Left ventricle myocardium inferior (tissue), 1 donor: ENCODE measurements at regions not wholly inside any gene's neighbourhood (a gene's known extent, or its start where the extent isn't known, plus 50 kb on each side); places are given as distances from the start of the nearest gene placed in this dataset.

Experiments used
- DNase-seq: peaks from one replicate; pipeline ENCODE4 v3.0.0-alpha.2; 2020
- H3K27ac ChIP-seq: fragments of 200-600 bp; replicated peaks from 2 replicates; pipeline ENCODE4 v1.8.0; 2021
- H3K27me3 ChIP-seq: fragments of 200-600 bp; 2 replicates; pipeline ENCODE4 v1.8.0; 2021; ENCODE audit warnings: low read depth
- H3K36me3 ChIP-seq: fragments of 200-600 bp; 2 replicates; pipeline ENCODE4 v1.8.0; 2021
- H3K4me1 ChIP-seq: fragments of 200-600 bp; 2 replicates; pipeline ENCODE4 v1.8.0; 2021
- H3K4me3 ChIP-seq: fragments of 200-600 bp; 2 replicates; pipeline ENCODE4 v1.8.0; 2021; ENCODE audit warnings: mild to moderate bottlenecking, moderate library complexity
- H3K9me3 ChIP-seq: fragments of 200-600 bp; replicated peaks from 2 replicates; pipeline ENCODE4 v1.8.0; 2021
- intact Hi-C: fragments of 100-400 bp; cut with micrococcal nuclease; formaldehyde crosslinking; loops from one replicate; pipeline ENCODE4 v1.11.0; 2022
- TF ChIP-seq, protein P1 (sequence below): fragments of 200-600 bp; IDR thresholded peaks from 2 replicates; pipeline ENCODE4 v1.8.0; 2021; ENCODE audit warnings: antibody characterized with exemption, mild to moderate bottlenecking, borderline replicate concordance
- donor health status: DM: no; HTN: yes; CAD: no; lungs with severe emphysema.

DNA sequence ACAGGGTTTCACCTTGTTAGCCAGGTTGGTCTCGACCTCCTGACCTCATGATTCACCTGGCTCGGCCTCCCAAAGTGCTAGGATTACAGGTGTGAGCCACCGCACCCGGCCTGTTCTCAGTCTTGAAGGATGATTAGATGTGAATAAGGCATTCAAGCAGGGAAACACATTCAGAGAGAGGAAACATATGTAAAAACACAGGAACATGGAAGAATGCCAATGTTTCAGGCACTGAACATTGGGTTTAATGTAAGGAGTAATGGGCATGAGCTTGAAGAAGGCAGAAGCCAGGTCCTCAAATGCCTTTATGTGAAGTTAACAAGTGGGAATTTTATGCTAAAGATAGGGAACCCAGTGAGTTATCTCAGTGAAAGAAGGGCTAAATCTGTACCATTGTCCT, 74.3 kb downstream of the ARL4A start:
- H3K27me3 ChIP-seq, result no peaks in the 10 kb centered on the region
- peaks cover 13% of the 10 kb centered on the region for H3K4me1 ChIP-seq
- no peak for DNase-seq
- no peaks in the 10 kb centered on the region for H3K36me3 ChIP-seq
- TF ChIP-seq, protein P1, sequence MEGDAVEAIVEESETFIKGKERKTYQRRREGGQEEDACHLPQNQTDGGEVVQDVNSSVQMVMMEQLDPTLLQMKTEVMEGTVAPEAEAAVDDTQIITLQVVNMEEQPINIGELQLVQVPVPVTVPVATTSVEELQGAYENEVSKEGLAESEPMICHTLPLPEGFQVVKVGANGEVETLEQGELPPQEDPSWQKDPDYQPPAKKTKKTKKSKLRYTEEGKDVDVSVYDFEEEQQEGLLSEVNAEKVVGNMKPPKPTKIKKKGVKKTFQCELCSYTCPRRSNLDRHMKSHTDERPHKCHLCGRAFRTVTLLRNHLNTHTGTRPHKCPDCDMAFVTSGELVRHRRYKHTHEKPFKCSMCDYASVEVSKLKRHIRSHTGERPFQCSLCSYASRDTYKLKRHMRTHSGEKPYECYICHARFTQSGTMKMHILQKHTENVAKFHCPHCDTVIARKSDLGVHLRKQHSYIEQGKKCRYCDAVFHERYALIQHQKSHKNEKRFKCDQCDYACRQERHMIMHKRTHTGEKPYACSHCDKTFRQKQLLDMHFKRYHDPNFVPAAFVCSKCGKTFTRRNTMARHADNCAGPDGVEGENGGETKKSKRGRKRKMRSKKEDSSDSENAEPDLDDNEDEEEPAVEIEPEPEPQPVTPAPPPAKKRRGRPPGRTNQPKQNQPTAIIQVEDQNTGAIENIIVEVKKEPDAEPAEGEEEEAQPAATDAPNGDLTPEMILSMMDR, result no peak
- H3K4me3 ChIP-seq, result no peak overlapping the region
- no peak overlapping the region for H3K27ac ChIP-seq
- intact Hi-C loops, result no loop called here
- no peaks in the 10 kb centered on the region for H3K9me3 ChIP-seq

- no peaks in the 10 kb centered on the region for H3K27me3 ChIP-seq
- intact Hi-C loops, result no loop called here
- H3K9me3 ChIP-seq, result no peaks in the 10 kb centered on the region
- no peak for DNase-seq
- peaks cover 15% of the 10 kb centered on the region for H3K4me1 ChIP-seq
- no peaks in the 10 kb centered on the region for H3K36me3 ChIP-seq
- TF ChIP-seq, protein P1, result no peak
- H3K27ac ChIP-seq, result no peak overlapping the region
- no peak overlapping the region for H3K4me3 ChIP-seq
These were observed 77.0 kb downstream of the ARL4A start for GRCh38 chr7:12764458-12764891.

- Histone ChIP-seq H3K36me3 (no peaks in the 10 kb centered on the region), H3K9me3 (no peaks in the 10 kb centered on the region), H3K4me1 (peaks cover 26% of the 10 kb centered on the region), H3K27ac (no peak overlapping the region), H3K4me3 (no peak overlapping the region), H3K27me3 (no peaks in the 10 kb centered on the region)
- TF ChIP-seq, protein P1, result no peak
- intact Hi-C loops, result no loop called here
- DNase-seq, result no peak
These were observed 78.1 kb downstream of the ARL4A start for GRCh38 chr7:12765431-12766100.

DNA sequence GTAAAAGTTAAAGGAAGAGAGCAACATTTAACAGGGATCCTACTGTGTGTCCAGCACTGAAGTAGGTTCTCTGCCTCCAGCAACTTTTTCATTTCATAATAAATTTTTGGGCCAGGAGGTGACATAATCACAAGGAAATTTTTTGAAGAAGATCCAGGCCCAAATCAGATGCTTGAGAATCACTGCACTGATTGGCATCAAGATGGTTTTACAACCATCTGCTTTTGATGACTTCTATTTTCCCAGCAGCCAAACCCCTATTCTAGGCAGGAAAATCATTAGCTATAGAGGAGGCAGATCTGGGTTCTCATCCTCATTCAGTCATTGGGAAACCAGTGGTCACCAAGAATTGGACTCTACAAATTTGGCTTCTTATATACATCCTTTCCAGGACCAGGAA, 79.0 kb downstream of the ARL4A start:
- H3K27ac ChIP-seq, result no peak overlapping the region
- intact Hi-C loops, result no loop called here
- H3K9me3 ChIP-seq, result no peaks in the 10 kb centered on the region
- DNase-seq, result no peak
- TF ChIP-seq, protein P1, result no peak
- H3K36me3 ChIP-seq, result no peaks in the 10 kb centered on the region
- H3K4me1 ChIP-seq, result peaks cover 35% of the 10 kb centered on the region
- H3K4me3 ChIP-seq, result no peak overlapping the region
- no peaks in the 10 kb centered on the region for H3K27me3 ChIP-seq

DNA sequence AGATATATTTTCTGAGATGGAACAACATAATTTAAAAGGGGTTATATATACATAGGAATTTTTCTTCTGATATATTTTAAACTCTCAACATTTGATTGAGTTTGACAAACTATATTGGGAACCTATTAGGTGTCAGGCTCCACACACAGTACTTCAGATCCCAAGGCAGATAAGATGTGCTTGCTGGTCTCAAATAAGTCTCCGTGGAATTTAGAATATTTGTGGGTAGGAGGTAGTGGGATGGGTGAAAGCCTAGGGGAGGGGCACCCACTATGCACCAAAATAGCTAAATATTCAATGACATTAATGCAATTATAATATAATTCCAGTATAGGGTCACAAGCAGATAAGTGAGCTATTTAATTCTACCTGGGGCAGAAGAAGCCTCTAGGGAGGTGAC, 81.5 kb downstream of the ARL4A start:
- no peak for DNase-seq
- Histone ChIP-seq H3K27me3 (no peaks in the 10 kb centered on the region), H3K36me3 (no peaks in the 10 kb centered on the region), H3K4me1 (peaks cover 35% of the 10 kb centered on the region), H3K4me3 (no peak overlapping the region), H3K9me3 (peaks cover 5% of the 10 kb centered on the region), H3K27ac (no peak overlapping the region)
- TF ChIP-seq, protein P1, result no peak
- intact Hi-C loops, result no loop called here
